ENCODE measurements at regions not wholly inside any gene's neighbourhood (a gene's known extent, or its start where the extent isn't known, plus 50 kb on each side); places are given as distances from the start of the nearest gene placed in this dataset.

DNA sequence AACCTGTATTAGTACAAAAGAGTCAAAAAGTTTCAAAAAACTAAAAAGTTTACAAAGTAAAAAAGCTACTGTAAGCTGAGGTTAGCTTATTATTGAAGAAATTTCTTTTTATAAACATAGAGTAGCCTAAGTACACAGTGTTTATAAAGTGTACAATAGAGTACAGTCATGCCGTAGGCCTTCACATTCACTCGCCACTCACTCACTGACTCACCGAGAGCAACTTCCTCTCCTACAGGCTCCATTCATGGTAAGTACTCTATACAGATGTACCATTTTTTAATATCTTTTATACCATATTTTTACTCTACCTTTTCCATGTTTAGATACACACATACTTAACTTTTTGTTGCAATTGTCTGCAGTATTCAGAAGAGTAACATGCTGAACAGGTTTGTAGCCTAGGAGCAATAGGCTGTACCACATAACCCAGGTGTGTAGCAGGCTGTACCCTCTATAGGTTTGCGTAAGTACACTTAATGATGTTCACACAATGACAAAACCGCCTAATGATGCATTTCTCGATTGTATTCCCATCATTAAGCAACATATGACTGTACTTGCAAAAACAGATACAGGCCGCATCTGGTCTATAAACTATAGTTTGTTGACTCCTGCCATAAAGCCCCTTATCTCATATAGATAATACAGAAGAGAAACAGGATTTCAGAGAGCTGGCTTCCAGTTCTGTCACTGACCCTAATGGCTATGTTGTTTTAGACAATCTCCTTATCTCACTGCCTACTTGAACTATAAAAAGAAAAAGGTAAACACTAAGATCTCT lies 438.8 kb downstream of the HTR7 start:
- peak; percentile 90 for DNase-seq

DNA sequence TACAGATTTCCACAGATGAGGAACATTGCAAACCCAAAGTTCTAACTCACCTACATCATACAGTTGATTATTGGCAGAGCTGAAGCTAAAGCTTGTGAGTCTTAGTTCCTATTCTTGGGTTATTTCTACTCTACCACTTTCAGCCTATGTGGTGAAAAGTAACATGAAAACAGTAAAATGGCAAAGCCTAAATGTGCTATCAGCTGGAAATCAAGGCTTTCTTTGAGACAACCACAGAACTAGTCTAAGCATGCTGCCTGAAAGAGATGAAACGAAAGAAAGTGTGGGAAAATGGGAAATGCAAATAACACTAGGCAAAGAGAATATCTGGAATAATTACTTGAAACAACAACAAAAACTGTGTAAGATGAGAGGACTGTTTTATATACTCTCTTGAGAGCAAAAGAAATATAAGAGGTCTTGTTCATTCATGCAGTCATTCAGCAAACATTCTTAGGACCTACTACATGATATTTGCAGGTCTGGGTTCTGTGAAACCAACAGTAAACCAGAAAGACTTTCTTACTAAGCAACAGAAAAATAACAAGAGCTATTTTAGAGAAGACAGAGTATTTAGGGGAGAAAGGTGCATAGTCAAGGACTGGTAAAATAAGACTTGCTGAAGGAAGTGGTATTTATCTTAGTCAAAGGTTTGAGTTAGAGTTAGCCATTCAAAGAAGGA lies 437.1 kb downstream of the HTR7 start:
- DNase-seq, result no peak

DNA sequence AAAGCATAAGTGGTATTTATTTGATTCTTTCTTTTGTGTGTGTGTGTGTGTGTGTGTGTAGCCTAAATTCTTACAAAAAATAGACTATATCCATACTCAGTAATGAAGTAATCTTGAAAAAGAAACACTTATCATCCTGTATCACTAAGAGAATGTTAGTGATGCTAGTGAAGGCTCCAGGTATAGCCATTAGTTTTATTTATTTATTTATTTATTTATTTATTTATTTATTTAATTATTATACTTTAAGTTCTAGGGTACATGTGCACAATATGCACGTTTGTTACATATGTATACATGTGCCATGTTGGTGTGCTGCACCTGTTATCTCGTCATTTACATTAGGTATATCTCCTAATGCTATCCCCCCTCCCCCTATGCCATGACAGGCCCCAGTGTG lies 436.0 kb downstream of the HTR7 start:
- DNase-seq, result no peak

DNA sequence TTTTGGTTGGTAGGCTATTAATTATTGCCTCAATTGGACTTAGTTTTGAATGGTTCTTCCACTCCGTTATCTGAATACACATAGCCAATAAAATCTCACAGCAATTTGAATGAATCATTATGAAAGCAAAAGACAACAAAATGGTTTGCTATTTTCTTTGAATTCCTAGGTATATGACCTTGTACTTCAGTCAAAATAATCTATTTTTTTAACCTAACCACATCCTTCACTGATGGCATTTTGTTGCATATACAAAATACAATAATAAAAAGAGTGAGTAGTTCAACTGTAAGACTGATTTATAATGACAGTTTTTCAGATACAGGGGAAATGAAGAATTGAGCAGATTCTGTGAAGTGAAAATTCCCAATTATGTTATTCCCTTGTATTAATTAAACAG lies 433.1 kb downstream of the HTR7 start:
- DNase-seq, result peak; percentile 51

DNA sequence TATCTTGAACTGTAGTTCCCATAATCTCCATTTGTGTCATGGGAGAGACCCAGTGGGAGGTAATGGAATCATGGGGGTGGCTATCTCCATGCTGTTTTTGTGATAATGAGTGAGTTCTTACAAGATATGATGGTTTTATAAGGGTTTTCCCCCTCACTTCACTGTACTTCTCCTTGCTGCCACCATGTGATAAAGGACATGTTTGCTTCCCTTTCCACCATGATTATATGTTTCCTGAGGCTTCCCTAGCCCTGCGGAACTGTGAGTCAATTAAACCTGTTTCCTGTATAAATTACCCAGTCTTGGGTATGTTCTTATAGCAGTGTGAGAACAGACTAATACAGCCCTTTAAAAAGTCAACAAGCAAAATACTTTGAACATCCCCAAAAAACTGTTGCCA lies 427.7 kb downstream of the HTR7 start:
- DNase-seq, result no peak

DNA sequence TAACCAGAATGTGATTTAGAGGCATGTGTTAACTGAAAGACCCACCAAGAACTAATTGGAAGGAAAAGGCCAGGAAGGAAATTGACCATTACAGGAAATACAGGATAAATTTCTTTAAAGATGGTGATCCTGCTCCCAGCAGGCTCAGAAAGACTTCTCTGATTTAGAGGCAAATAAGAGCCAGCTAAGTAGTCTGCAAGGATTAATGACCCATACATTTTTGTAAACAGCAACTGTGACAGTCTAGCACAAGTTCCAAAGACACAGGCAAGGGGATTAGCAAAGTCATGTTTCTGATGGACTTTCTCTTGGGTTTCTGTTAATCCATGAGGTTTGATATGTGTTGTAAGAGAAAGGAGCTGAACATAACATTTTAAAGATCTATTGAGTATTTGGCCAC lies 425.0 kb downstream of the HTR7 start:
- DNase-seq, result no peak

DNA sequence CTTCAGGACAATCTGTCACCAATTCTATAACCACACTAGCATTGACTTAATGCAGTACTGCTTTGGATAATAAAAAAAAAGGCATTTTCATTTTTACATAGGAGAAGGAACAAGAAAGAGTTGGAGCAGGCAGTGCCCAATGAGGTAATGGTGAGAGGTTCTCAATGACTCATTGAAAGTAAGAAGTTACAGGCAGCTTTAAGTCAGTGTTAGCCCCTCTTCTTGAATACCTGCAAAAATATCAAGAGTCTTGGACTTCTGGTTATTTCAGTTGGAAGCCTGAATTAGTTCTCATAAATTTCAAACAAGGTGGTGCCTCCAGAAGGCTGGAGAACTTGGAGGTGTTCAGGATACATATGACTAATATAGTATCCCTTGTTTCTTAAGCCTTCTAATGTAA lies 422.5 kb downstream of the HTR7 start:
- no peak for DNase-seq

DNA sequence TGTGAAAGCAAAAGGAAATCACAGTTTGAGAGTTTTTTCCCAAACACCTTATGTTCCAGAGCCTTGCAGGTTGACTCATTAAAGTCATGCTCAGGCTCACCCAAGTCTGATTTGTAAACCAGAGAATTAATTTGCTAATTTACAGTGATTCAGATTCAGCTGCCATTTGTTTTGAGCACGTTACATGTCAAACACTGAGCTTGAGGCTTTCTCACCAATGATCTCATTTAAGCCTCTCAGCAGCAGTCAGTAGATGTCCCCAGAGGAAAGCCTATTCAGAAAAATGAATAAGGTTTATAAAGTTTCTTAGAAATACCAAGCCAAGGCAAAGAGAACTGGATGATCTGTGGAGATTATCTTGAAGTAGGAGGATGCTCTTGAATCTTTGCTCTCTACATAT lies 420.4 kb downstream of the HTR7 start:
- DNase-seq, result no peak

DNA sequence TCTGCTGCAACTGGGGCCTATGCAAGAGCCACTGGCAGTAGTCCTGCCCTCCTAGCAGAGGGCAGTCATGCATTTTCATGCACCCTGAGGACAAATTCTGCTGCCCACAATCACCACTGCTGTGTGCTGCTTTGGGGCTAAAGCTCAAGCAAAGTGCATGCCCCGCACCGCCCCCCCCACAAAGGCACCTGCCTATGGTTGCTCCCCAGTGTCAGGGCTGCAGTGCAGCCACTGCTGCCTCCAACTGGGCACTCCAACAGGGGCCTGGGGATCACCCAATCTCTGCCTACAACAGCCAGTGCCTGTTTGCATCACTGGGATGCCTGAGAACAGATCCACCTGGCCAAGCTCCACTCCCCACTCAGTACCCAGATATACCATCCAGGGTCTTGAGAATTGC lies 417.0 kb downstream of the HTR7 start:
- no peak for DNase-seq

DNA sequence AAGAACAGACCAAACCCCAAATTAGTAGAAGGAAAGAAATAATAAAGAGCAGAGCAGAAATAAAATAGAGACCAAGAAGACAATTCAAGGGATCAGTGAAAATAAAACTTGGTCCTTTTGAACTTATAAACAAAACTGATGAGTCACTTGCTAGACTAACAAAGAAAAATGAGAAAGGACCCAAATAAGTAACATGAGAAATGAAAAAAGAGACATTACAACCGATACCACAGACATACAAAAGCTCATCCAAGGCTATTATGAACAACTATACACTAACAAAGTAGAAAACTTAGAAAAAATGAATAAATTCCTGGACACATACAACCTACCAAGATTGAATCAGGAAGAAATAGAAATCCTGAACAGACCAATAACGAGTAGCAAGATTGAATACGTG lies 414.5 kb downstream of the HTR7 start:
- no peak for DNase-seq

DNA sequence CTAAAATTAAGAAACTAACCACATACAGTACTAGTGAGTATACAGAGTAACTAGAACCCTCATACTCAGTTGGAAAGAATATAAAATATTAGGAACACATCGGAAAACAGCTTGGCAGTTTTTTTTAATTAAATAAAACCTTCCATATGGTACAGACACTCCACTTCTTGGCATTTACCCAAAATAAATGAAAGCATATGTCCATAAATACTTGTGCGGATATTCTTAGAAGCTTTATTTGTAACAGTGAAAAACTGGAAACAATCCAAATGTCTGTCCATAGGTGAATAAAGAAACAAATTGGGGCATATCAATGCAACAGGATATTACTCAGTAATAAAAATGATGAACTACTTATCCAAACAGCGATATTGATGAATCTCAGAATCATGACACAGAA lies 410.0 kb downstream of the HTR7 start:
- peak; percentile 70 for DNase-seq

DNA sequence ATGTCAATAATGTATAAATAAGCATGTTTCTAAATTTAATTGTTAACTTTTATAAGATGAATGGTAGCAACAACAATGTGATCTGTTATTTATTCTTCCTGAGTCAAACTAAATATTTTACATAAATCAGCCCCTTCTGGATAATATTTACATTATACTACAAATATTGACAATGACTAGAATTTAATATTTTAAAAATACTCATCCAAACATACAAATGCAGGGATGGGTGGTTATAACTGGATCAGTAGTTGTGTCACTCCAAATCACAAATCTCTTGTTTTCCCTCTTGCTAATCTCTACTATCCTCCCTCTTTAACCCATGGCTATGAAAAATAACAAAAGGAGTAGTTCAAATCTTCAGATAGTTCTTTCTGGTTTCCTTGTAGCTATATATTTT lies 407.0 kb downstream of the HTR7 start:
- DNase-seq, result no peak

DNA sequence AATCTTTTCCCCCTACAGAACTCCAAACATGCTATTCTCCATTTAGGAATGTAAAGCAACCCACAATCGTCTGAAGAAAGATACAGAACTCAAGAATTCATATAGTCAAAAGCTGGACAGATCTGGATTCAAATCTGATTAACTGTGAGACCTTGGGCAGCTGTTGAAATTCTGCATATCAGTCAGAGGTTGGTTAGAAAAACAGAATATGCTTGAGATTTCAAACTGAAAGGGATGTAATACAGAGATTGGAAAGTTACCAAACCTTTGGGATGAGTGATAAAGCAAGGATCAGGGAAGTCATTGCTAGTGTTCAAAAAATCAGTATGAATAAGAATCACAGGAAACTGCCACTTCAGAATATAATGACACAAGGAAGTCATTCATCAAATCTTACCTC lies 406.6 kb downstream of the HTR7 start:
- DNase-seq, result peak; percentile 90

DNA sequence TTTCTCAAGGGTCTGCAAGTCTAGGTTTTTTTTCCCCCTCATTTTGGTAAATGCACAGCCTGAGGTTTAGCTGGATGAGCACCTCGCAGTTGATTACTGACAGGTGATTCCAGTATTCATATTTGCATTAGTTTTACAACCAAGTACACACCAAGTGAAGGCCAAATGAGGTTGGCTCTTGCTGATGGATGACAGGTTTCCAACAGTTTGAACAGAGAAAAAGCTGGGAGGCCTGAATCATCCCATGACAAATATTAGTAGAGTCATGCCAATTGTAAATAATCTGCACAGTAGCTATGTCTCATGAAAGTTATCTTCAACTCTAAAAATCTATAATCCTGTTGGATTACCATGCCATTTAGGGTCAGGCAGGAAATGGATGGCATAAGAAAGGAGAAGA lies 399.8 kb downstream of the HTR7 start:
- no peak for DNase-seq

DNA sequence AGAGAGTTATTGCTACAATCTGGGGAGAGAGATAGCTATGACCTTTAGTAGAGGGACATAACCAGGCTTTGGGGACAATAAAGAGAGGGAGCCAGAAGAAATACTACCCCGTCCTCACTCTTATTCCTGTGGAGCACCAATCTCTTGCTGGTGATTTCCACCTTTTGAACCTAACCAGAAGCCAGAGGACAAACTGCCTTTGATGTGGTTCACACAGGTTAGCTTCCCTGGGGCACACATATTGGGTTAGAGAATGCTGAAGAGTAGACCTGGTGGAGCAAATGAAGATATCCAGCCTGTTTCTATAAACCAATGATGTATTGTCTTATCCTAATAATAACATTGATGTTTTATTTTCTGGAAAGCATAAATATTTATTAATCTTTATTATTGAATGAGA lies 399.3 kb downstream of the HTR7 start:
- no peak for DNase-seq

DNA sequence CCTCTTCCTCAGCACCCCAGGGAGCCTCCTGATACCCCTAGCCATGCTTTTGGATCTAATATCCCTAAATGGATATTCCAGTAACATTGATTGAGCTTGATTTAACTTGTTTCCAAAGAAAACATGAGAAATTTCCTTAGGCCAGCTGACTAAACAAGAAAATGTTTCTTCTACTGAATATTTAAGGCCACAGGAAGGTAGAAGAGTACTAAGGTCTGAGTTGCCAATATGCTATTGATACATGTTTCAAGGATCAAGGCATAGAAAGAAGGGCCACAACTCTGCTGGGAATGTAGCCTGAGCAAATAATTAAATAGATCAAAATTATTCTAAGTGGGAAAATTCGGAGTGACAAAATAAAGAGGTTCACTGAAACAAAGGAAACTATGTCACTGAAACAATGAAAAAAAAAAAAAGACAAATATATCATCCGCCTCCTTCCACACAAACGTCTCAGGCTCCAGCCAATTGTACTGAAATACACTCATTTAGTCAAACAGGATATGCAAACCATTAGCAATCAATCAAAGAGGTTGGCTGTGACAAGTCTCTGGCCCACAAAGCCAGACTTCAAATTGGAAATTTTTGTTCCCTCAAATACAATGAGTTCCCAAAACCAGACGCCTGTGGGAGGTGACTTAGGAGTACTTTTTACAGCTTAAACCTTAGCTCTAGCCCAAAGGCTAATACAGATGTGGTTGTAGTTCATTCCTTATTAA lies 396.2 kb downstream of the HTR7 start:
- peak; percentile 39 for DNase-seq

DNA sequence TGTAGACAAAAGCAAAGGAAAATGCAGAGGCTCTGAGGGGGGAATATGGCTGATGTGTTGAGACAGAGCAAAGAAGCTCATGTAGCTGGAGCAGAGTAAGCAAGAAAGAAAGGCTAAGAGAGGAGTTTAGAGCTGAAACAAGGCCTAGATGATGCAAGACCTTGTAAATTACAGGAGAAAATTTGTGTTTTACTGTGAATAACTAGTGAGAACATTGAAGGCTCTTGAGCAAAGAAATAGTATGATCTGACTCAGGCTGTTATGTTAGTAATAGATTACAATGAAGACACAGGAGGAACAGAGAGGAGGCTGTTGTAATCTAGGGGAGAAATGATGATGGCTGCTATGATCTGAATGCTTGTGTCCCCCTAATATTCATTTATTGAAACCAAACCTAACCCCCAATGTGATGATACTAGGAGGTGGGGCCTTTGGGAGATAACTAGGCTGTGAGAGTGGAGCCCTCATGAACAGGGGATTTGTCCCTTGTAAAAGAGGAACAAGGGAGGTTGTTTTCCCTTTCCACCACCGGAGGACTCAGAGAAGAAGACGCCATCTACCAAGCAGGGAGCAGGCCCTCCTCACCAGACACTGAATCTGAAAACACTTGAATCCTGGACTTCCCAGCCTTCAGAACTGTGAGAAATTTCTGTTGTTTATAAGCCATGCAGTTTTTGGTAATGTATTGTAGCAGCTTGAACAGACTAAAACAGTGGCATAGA lies 394.9 kb downstream of the HTR7 start:
- peak; percentile 59 for DNase-seq

DNA sequence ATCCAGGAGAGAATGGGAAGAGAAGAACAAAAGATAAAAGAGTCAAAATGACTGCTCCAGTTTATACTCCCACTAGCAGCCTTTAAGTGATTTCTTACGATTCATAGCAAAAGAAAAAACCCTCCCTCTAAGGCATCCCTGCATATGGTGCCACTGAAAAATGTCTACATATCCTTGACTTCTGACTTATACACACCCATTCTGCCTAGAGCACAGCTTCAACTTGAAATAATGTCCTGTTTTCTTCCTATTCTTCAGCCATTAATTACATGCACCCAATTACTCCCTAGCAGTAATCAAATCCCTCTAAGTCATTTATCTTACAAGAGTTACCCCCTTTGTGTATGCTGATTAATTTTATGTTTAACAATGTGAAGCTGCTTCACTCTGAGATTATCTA lies 393.5 kb downstream of the HTR7 start:
- DNase-seq, result no peak

DNA sequence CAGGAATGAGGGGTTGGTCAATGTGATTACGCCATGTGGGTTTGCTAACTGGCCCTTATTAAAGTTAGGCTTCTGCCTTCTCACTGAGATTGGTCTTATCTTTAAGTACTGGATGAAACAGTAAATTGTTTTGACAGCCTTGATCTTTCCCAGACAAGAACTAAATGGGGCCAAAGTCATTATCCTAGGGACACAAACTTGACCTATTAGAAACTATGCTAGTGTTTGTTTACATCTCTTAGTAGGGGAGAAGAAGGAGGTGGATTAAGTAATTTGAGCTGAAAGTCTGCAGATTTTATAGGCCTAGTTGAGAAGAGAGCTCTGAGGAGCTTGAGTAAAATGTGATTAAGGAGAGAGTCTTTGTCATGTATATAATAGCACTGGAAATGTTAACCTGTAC lies 386.9 kb downstream of the HTR7 start:
- no peak for DNase-seq

DNA sequence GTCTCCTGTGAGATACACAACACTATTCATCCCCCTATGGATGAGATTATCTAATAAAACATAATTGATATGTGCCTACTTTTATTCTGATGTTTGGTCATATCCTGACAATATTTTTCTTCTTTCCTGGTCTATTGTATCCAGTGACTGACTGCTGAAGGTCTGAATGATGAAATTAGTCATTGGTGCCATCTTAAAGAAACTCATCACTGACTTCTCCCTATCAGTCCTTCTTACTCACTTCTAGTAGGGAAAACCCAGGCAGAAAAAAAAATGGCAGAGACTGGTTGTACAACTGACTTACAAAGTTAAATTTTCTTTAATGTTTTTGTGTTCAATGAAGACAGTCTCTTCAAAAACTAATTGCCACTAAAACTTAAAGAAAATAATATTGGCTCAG lies 377.4 kb downstream of the HTR7 start:
- no peak for DNase-seq

DNA sequence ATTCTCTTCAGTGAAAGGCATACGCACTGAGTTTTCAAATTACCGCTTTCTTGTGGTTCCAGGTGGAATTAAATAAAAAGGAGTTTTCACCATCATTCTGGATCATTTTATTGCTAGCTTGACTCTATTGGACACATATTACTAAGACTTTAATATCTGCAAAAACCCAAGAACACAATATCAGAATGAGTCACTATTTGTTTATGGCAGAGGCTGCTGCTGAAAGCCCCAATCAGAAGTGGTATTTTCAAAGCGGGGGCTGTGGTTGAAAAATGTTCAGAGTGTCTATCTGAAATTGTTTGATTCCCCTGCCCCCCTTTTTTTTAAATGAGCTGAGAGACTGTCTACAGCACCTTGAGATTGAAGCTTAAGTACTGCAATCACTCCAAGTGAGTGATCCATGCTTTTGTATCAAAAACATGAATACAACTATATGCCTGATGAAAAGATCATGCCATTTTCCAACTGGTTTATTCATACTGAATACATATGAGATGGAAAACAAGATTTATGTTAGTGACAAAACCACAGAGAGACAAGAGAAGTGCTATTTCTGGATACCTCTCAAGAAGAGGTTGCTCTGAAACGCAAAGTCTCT lies 376.4 kb downstream of the HTR7 start:
- no peak for DNase-seq

DNA sequence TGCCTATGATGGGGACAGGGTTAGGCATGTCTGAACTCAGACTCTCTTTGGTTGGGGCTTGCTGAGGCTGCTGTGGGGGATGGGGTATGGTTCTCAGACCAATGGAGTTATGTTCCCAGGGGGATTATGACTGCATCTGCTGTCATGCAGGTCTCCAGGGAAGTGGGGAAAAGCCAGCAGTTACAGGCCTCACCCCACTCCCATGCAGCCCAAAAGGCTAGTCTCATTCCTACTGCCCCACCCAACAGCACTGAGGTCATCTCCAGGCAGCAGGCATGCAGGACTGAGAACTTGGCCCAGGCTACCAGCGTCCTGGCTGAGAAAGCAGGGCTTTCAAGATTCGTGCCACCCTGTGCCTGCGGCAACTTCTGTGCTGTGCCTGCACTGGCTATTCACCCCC lies 373.3 kb downstream of the HTR7 start:
- DNase-seq, result peak; percentile 36

DNA sequence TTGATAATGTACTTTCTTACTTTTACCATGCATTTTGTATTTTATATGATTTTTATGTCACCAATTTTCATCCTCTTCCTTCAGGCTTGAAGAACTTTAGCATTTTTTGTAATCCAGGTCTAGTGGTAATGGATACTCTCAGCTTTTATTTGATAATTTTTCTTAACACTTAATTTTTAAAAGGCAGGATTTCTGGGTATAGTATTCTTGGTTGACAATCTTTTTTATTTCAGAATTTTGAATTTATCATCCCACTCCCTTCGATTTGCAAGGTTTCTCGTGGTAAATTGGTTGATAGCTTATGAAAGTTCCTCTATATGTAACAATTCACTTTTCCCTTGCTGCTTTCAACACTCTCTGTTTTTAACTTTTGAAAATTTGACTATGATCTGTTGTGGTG lies 363.7 kb downstream of the HTR7 start:
- DNase-seq, result no peak
